K562 (cell line): ENCODE measurements at regions not wholly inside any gene's neighbourhood (a gene's known extent, or its start where the extent isn't known, plus 50 kb on each side); places are given as distances from the start of the nearest gene placed in this dataset.

Experiments
- ATAC-seq: fragments of 200-7000 bp; cut with Tn5 transposase; 3 replicates; pipeline ENCODE4 v1.9.1; 2020; ENCODE audit warnings: moderate library complexity
- BruUV-seq: library from RNA; stranded (reverse); fragments of 400-500 nt; replicated peaks from 2 replicates; lab custom pipeline; 2021; lab: Mats Ljungman, UMichigan
- CTCF ChIA-PET: fragments of 300-600 bp; formaldehyde crosslinking; extraction: SDS; loops from one replicate; lab custom pipeline; 2021; ENCODE audit warnings: low intra/inter-chr PET ratio; lab: Yijun Ruan, JAX
- POLR2A ChIA-PET: fragments of 300-600, 350-650 bp; sonication (Branson Sonifier 250); formaldehyde crosslinking; extraction: SDS; loops from one replicate; lab custom pipeline; 2021; ENCODE audit warnings: antibody characterized with exemption, inconsistent platforms; lab: Yijun Ruan, JAX
- DNase-seq, 4 experiments: peaks; one replicate each; pipeline versions ENCODE4 v3.0.0 to v3.0.0-alpha.2; 2011 to 2018; ENCODE audit warnings: low spot score in 3 of 4, mixed read lengths in 3 of 4; ENCODE audit errors: extremely low read depth in 1 of 4
- FAIRE-seq: peaks from 2 replicates; lab custom pipeline; 2011; peaks lifted over from hg19 to GRCh38; lab: Jason Lieb, UNC
- H2AFZ ChIP-seq: 2 replicates; pipeline ENCODE4 v1.6.0; 2011; ENCODE audit warnings: low read depth, low read length, control low read depth, inconsistent platforms
- H3K27ac ChIP-seq: fragments of 200-600 bp; 3 replicates; pipeline ENCODE4 v1.8.0; 2011; ENCODE audit warnings: low read depth, mild to moderate bottlenecking, control low read depth, inconsistent platforms, low read length, moderate library complexity, mixed read lengths; ENCODE audit errors: extremely low read depth
- H3K27me3 ChIP-seq, 2 experiments: fragments of 300-600 bp in 1 of 2; 2 replicates in 1 of 2; 3 replicates in 1 of 2; pipeline versions ENCODE4 v1.6.0 to v1.8.0; 2011; ENCODE audit warnings: inconsistent platforms in 2 of 2, low read length in 2 of 2, mild to moderate bottlenecking in 1 of 2, mixed read lengths in 1 of 2, moderate library complexity in 1 of 2; ENCODE audit not compliant: control insufficient read depth in 2 of 2, insufficient read depth in 2 of 2
- H3K36me3 ChIP-seq: fragments of 300-600 bp; 3 replicates; pipeline ENCODE4 v1.8.0; 2011; ENCODE audit warnings: mild to moderate bottlenecking, low read length, inconsistent platforms; ENCODE audit not compliant: control insufficient read depth, insufficient read depth
- H3K4me1 ChIP-seq, 2 experiments: fragments of 200-600 bp in 1 of 2; replicated peaks in 1 of 2; 2 replicates in 1 of 2; 3 replicates in 1 of 2; pipeline versions ENCODE4 v1.5.1 to v1.8.0; 2011; ENCODE audit warnings: inconsistent platforms in 2 of 2, low read length in 2 of 2, mild to moderate bottlenecking in 1 of 2, mixed read lengths in 1 of 2, moderate library complexity in 1 of 2; ENCODE audit not compliant: control insufficient read depth in 2 of 2, insufficient read depth in 2 of 2
- H3K4me2 ChIP-seq: 2 replicates; pipeline ENCODE4 v1.6.1; 2011; ENCODE audit warnings: low read length, control low read depth, inconsistent platforms, mixed read lengths; ENCODE audit not compliant: insufficient read depth
- H3K4me3 ChIP-seq: fragments of 200-600 bp; sonication (generic), shearing (Covaris generic); 2 replicates; pipeline ENCODE4 v1.5.1; 2016; ENCODE audit warnings: control low read depth, inconsistent platforms
- H3K79me2 ChIP-seq: fragments of 200-600 bp; 3 replicates; pipeline ENCODE4 v1.8.0; 2011; ENCODE audit warnings: low read length, inconsistent platforms; ENCODE audit not compliant: control insufficient read depth, insufficient read depth
- H3K9ac ChIP-seq, 2 experiments: 2 replicates each; pipeline versions ENCODE4 v1.6.0 to v1.6.1; 2011; ENCODE audit warnings: low read depth in 2 of 2, low read length in 2 of 2, control low read depth in 1 of 2, inconsistent platforms in 1 of 2, mild to moderate bottlenecking in 1 of 2, mixed read lengths in 1 of 2; ENCODE audit not compliant: insufficient read depth in 1 of 2
- H3K9me1 ChIP-seq: one replicate; pipeline ENCODE4 v1.6.0; 2011; ENCODE audit warnings: inconsistent platforms, mild to moderate bottlenecking, low read length, moderate library complexity; ENCODE audit not compliant: control insufficient read depth, insufficient read depth
- H3K9me3 ChIP-seq: replicated peaks from 2 replicates; pipeline ENCODE4 v1.5.1; 2011; ENCODE audit warnings: low read depth, low read length, inconsistent platforms; ENCODE audit not compliant: control insufficient read depth, insufficient read depth
- H4K20me1 ChIP-seq: replicated peaks from 2 replicates; pipeline ENCODE4 v1.6.1; 2011; ENCODE audit warnings: low read length, inconsistent platforms, mixed read lengths; ENCODE audit not compliant: control insufficient read depth, insufficient read depth
- CBX2 ChIP-seq: fragments of 200-600 bp; sonication (generic); IDR thresholded peaks from one replicate; pipeline ENCODE4 v1.6.1; 2012; ENCODE audit warnings: mild to moderate bottlenecking, low read length, inconsistent platforms; ENCODE audit not compliant: insufficient read depth, poor library complexity, severe bottlenecking
- CHD2 ChIP-seq: IDR thresholded peaks from 2 replicates; pipeline ENCODE4 v1.6.1; 2011; ENCODE audit warnings: low read depth, low read length
- FOXJ2 ChIP-seq: fragments of 200-800 bp; sonication (Bioruptor generic); IDR thresholded peaks from 2 replicates; pipeline ENCODE4 v1.6.1; 2016; ENCODE audit warnings: missing genetic modification characterization, missing compliant biosample characterization
- JUN ChIP-seq, 2 experiments: sonication (generic) in 1 of 2; formaldehyde crosslinking in 1 of 2; IDR thresholded peaks; 2 replicates each; pipeline versions ENCODE4 v1.6.1 to v1.8.0; 2012 to 2022; ENCODE audit warnings: borderline replicate concordance in 2 of 2, mild to moderate bottlenecking in 2 of 2, improper control_type of control experiment in 1 of 2, low read depth in 1 of 2, low read length in 1 of 2, missing genetic modification reagents in 1 of 2
- NEUROD1 ChIP-seq: fragments of 150-350 bp; IDR thresholded peaks from 2 replicates; pipeline ENCODE4 v1.6.1; 2014; ENCODE audit warnings: borderline replicate concordance, low read length, low read depth; ENCODE audit not compliant: partially characterized antibody
- NFE2 ChIP-seq: IDR thresholded peaks from 2 replicates; pipeline ENCODE4 v1.6.1; 2014; ENCODE audit warnings: antibody characterized with exemption, low read depth
- NFRKB ChIP-seq: fragments of 450-650 bp; IDR thresholded peaks from 2 replicates; pipeline ENCODE4 v1.6.1; 2016; ENCODE audit warnings: low read depth
- ZNF449 ChIP-seq: fragments of 250-450 bp; sonication (Bioruptor Pico); IDR thresholded peaks from 2 replicates; pipeline ENCODE4 v1.8.0; 2022; ENCODE audit warnings: moderate library complexity, mild to moderate bottlenecking, inconsistent platforms
- WGBS: fragments of 100-300 bp; shearing (Covaris generic); methylation state at CpG from one replicate; pipeline ENCODE4 v1.1.6; 2016; ENCODE audit warnings: low coverage, mixed read lengths; ENCODE audit not compliant: insufficient coverage; ENCODE audit errors: missing lambda C conversion rate; 5-methylcytosine and 5-hydroxymethylcytosine counted together
- in situ Hi-C: fragments of 300-500 bp; cut with MboI; formaldehyde crosslinking; loops from 4 replicates; pipeline ENCODE4 v1.15.0; 2018; ENCODE audit warnings: inconsistent platforms, mixed read lengths
- intact Hi-C: fragments of 100-400 bp; cut with micrococcal nuclease; formaldehyde crosslinking; loops from 2 replicates; pipeline ENCODE4 v1.14.2; 2022
- TF ChIP-seq, protein P1 (sequence below): fragments of 250-450 bp; sonication (Bioruptor Pico); IDR thresholded peaks from 2 replicates; pipeline ENCODE4 v1.6.1; 2021; ENCODE audit warnings: mild to moderate bottlenecking

GRCh38 chr15:87619161-87619960, 637.2 kb downstream of the NTRK3 start:
- intact Hi-C loops: no loop called here
- TF ChIP-seq NFE2: peak; percentile 94
- no peak for TF ChIP-seq JUN (IDR thresholded peaks at IDR 0.05; ENCODE audit: borderline replicate concordance, low read depth, low read length)
- no peak for TF ChIP-seq JUN (CRISPR knock-in tag; IDR thresholded peaks at IDR 0.05; ENCODE audit: borderline replicate concordance)
- TF ChIP-seq, protein P1, sequence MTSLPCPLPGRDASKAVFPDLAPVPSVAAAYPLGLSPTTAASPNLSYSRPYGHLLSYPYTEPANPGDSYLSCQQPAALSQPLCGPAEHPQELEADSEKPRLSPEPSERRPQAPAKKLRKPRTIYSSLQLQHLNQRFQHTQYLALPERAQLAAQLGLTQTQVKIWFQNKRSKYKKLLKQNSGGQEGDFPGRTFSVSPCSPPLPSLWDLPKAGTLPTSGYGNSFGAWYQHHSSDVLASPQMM (CRISPR knock-in tag): no peak
- TF ChIP-seq FOXJ2 (tag): peak; percentile 77
- no peak for TF ChIP-seq ZNF449 (CRISPR knock-in tag)
- TF ChIP-seq NEUROD1: no peak
- TF ChIP-seq NFRKB: no peak
- no peak for TF ChIP-seq CHD2
- no peak for TF ChIP-seq CBX2

More at GRCh38 chr15:87619161-87619960, 637.2 kb downstream of the NTRK3 start:
- peak overlapping the region; percentile 47 for H3K27ac ChIP-seq
- H3K36me3 ChIP-seq: peaks cover 12% of the 10 kb centered on the region; the same call in 2 of the 3 replicates
- H3K9me3 ChIP-seq: no peaks in the 10 kb centered on the region
- peak; percentile 14 to 63 (median 35) for DNase-seq
- peak overlapping the region in 1 of 2 experiments; percentile 15; a peak in 1 of 4 replicates for H3K9ac ChIP-seq
- H3K4me3 ChIP-seq: no peak overlapping the region
- CTCF ChIA-PET: no interaction called here
- in situ Hi-C loops: no loop called here
- H4K20me1 ChIP-seq: no peaks in the 10 kb centered on the region
- peak; percentile 71 for ATAC-seq
- H3K27me3 ChIP-seq: no peaks in the 10 kb centered on the region
- WGBS: 44% methylated on average over 8 of the region's 9 CpGs
- no peaks in the 10 kb centered on the region for H3K9me1 ChIP-seq
- no peak overlapping the region for H2AFZ ChIP-seq
- H3K79me2 ChIP-seq: peaks cover 66% of the 10 kb centered on the region
- no peak overlapping the region; the same call in 1 of the 2 replicates for H3K4me2 ChIP-seq
- H3K4me1 ChIP-seq: peaks cover 10 to 37% of the 10 kb centered on the region in 2 experiments; a peak in 4 of 5 replicates
- POLR2A ChIA-PET: interaction anchor here (0.6 to 0.9 kb wide), 3 partner anchors 9 to 893 kb away, joined by 3 to 4 read pairs (median 3); no protein-coding TSS in a partner anchor
- no TSS peak for BruUV-seq
- FAIRE-seq: peak; percentile 85
